ENCODE measurements at regions not wholly inside any gene's neighbourhood (a gene's known extent, or its start where the extent isn't known, plus 50 kb on each side); places are given as distances from the start of the nearest gene placed in this dataset.
A peak's percentile ranks its signal among the peaks of the same experiment; 100 is the strongest.

- DNase-seq = no peak
Observed at GRCh38 chr7:10038351-10038750, 935.3 kb upstream of the PHF14 start.

- no peak for DNase-seq
Observed at GRCh38 chr7:10040674-10041073, 933.0 kb upstream of the PHF14 start.

GRCh38 chr7:10070899-10071298 is 902.8 kb upstream of the PHF14 start:
- DNase-seq = no peak

GRCh38 chr7:10075866-10076265 is 897.8 kb upstream of the PHF14 start:
- no peak for DNase-seq

GRCh38 chr7:10076660-10077300 is 896.9 kb upstream of the PHF14 start:
- DNase-seq = no peak

GRCh38 chr7:10079572-10079971 is 894.1 kb upstream of the PHF14 start:
- DNase-seq = no peak

- no peak for DNase-seq
Observed at GRCh38 chr7:10082896-10083295, 890.8 kb upstream of the PHF14 start.

GRCh38 chr7:10083766-10084165 is 889.9 kb upstream of the PHF14 start:
- DNase-seq = no peak

GRCh38 chr7:10085231-10085630 is 888.4 kb upstream of the PHF14 start:
- no peak for DNase-seq

GRCh38 chr7:10100572-10100971 is 873.1 kb upstream of the PHF14 start:
- no peak for DNase-seq

GRCh38 chr7:10101351-10101750 is 872.3 kb upstream of the PHF14 start:
- DNase-seq = no peak

GRCh38 chr7:10104292-10104691 is 869.4 kb upstream of the PHF14 start:
- no peak for DNase-seq

- no peak for DNase-seq
Observed at GRCh38 chr7:10106609-10107008, 867.1 kb upstream of the PHF14 start.

- DNase-seq = no peak
Observed at GRCh38 chr7:10116511-10116910, 857.2 kb upstream of the PHF14 start.

GRCh38 chr7:10117815-10118214 is 855.9 kb upstream of the PHF14 start:
- DNase-seq = no peak

- DNase-seq = no peak
Observed at GRCh38 chr7:10120936-10121335, 852.7 kb upstream of the PHF14 start.

GRCh38 chr7:10121631-10122030 is 852.0 kb upstream of the PHF14 start:
- no peak for DNase-seq

- DNase-seq = no peak
Observed at GRCh38 chr7:10122551-10123100, 851.0 kb upstream of the PHF14 start.

- DNase-seq = no peak
Observed at GRCh38 chr7:10128748-10129147, 844.9 kb upstream of the PHF14 start.

- DNase-seq = no peak
Observed at GRCh38 chr7:10138087-10138854, 835.4 kb upstream of the PHF14 start.

GRCh38 chr7:10146271-10146670 is 827.4 kb upstream of the PHF14 start:
- DNase-seq = no peak

GRCh38 chr7:10156972-10157371 is 816.7 kb upstream of the PHF14 start:
- DNase-seq = no peak

- DNase-seq = peak; percentile 0
Observed at GRCh38 chr7:10181996-10182395, 791.7 kb upstream of the PHF14 start.

- no peak for DNase-seq
Observed at GRCh38 chr7:10192074-10192473, 781.6 kb upstream of the PHF14 start.
